Epithelial cell of proximal tubule (primary cell): ENCODE measurements at regions not wholly inside any gene's neighbourhood (a gene's known extent, or its start where the extent isn't known, plus 50 kb on each side); places are given as distances from the start of the nearest gene placed in this dataset.

Source experiments
- DNase-seq: peaks from one replicate; pipeline ENCODE4 v3.0.0-alpha.2; 2011; ENCODE audit warnings: low read depth
- H3K4me3 ChIP-seq: 2 replicates; pipeline ENCODE4 v1.5.1; 2011; ENCODE audit warnings: low read depth, mild to moderate bottlenecking, low read length
- CTCF ChIP-seq: conservative IDR thresholded peaks from 2 replicates; pipeline ENCODE4 v1.5.1; 2012; ENCODE audit warnings: low read depth, mild to moderate bottlenecking, low read length

- H3K4me3 ChIP-seq = no peak overlapping the region
- TF ChIP-seq CTCF = no peak
- DNase-seq = no peak
These were observed 890.7 kb upstream of the SLITRK6 start for GRCh38 chr13:86689911-86690310.

GRCh38 chr13:86692291-86692690 is 893.1 kb upstream of the SLITRK6 start:
- no peak overlapping the region for H3K4me3 ChIP-seq
- DNase-seq = no peak
- TF ChIP-seq CTCF = no peak

GRCh38 chr13:86710013-86710412 is 910.8 kb upstream of the SLITRK6 start:
- no peak for DNase-seq
- H3K4me3 ChIP-seq = no peak overlapping the region
- no peak for TF ChIP-seq CTCF

- peak overlapping the region; percentile 19 for H3K4me3 ChIP-seq
- no peak for TF ChIP-seq CTCF
- no peak for DNase-seq
These were observed 911.7 kb upstream of the SLITRK6 start for GRCh38 chr13:86710896-86711295.

GRCh38 chr13:86714495-86714894 is 915.3 kb upstream of the SLITRK6 start:
- no peak for DNase-seq
- no peak overlapping the region for H3K4me3 ChIP-seq
- no peak for TF ChIP-seq CTCF

- H3K4me3 ChIP-seq = no peak overlapping the region
- peak; percentile 10 for TF ChIP-seq CTCF
These were observed 925.9 kb upstream of the SLITRK6 start for GRCh38 chr13:86725105-86725504.

GRCh38 chr13:86729206-86729605 is 930.0 kb upstream of the SLITRK6 start:
- no peak for DNase-seq
- no peak overlapping the region for H3K4me3 ChIP-seq

More at GRCh38 chr13:86725105-86725504, 925.9 kb upstream of the SLITRK6 start:
- no peak for DNase-seq

More at GRCh38 chr13:86729206-86729605, 930.0 kb upstream of the SLITRK6 start:
- TF ChIP-seq CTCF = no peak
